Fibroblast of lung (primary cell): ENCODE measurements at regions not wholly inside any gene's neighbourhood (a gene's known extent, or its start where the extent isn't known, plus 50 kb on each side); places are given as distances from the start of the nearest gene placed in this dataset.

ENCODE experiments used
- DNase-seq, 2 donors: peaks; one replicate each; pipeline versions ENCODE4 v3.0.0 to v3.0.0-alpha.2; 2010; ENCODE audit warnings: low read depth in 2 of 2
- H2AFZ ChIP-seq: 2 replicates; pipeline ENCODE4 v1.5.1; 2012; ENCODE audit warnings: low read length, control low read depth, inconsistent platforms
- H3K27ac ChIP-seq: 2 replicates; pipeline ENCODE4 v1.5.1; 2011; ENCODE audit warnings: low read length, control low read depth; ENCODE audit not compliant: insufficient read depth
- H3K27me3 ChIP-seq: 2 replicates; pipeline ENCODE4 v1.5.1; 2011; ENCODE audit warnings: mild to moderate bottlenecking, low read length; ENCODE audit not compliant: control insufficient read depth, insufficient read depth
- H3K36me3 ChIP-seq: 2 replicates; pipeline ENCODE4 v1.5.1; 2011; ENCODE audit warnings: low read length; ENCODE audit not compliant: control insufficient read depth, insufficient read depth
- H3K4me1 ChIP-seq: 2 replicates; pipeline ENCODE4 v1.5.1; 2011; ENCODE audit warnings: low read length; ENCODE audit not compliant: control insufficient read depth, insufficient read depth; ENCODE audit errors: extremely low read depth
- H3K4me2 ChIP-seq: 2 replicates; pipeline ENCODE4 v1.5.1; 2011; ENCODE audit warnings: low read length, control low read depth; ENCODE audit not compliant: insufficient read depth; ENCODE audit errors: extremely low read depth
- H3K4me3 ChIP-seq, 4 experiments: fragments of 200-600 bp in 1 of 4; sonication (generic) in 1 of 4; replicated peaks in 1 of 4; 2 replicates each; pipeline ENCODE4 v1.5.1; 2011 to 2016; ENCODE audit warnings: low read length in 4 of 4, low read depth in 3 of 4, mild to moderate bottlenecking in 3 of 4, control low read depth in 2 of 4, inconsistent platforms in 1 of 4, mixed read lengths in 1 of 4; ENCODE audit not compliant: insufficient read depth in 1 of 4; ENCODE audit errors: control extremely low read depth in 1 of 4
- H3K79me2 ChIP-seq: 2 replicates; pipeline ENCODE4 v1.5.1; 2012; ENCODE audit warnings: mild to moderate bottlenecking, low read length, inconsistent platforms; ENCODE audit not compliant: control insufficient read depth, insufficient read depth
- H3K9ac ChIP-seq: 2 replicates; pipeline ENCODE4 v1.5.1; 2011; ENCODE audit warnings: mild to moderate bottlenecking, low read length, control low read depth; ENCODE audit not compliant: insufficient read depth
- H3K9me3 ChIP-seq: 2 replicates; pipeline ENCODE4 v1.5.1; 2012; ENCODE audit warnings: low read depth, low read length; ENCODE audit not compliant: control insufficient read depth, insufficient read depth
- H4K20me1 ChIP-seq: 2 replicates; pipeline ENCODE4 v1.5.1; 2011; ENCODE audit warnings: low read length; ENCODE audit not compliant: control insufficient read depth, insufficient read depth; ENCODE audit errors: extremely low read depth
- CTCF ChIP-seq, 2 donors: IDR thresholded peaks in 1 of 2; conservative IDR thresholded peaks in 1 of 2; 1 replicate in 1 of 2; 2 replicates in 1 of 2; pipeline ENCODE4 v1.5.1; 2011 to 2012; ENCODE audit warnings: low read length in 2 of 2, control low read depth in 1 of 2, inconsistent platforms in 1 of 2, low read depth in 1 of 2, mild to moderate bottlenecking in 1 of 2
- EZH2 ChIP-seq: IDR thresholded peaks from 2 replicates; pipeline ENCODE4 v1.5.1; 2012; ENCODE audit warnings: low read length, control low read depth, mild to moderate bottlenecking; ENCODE audit errors: missing control alignments

GRCh38 chr7:52920977-52921376 is 114.5 kb upstream of the POM121L12 start:
- Histone ChIP-seq H3K27me3 (no peaks in the 10 kb centered on the region), H3K27ac (no peak overlapping the region), H4K20me1 (no peaks in the 10 kb centered on the region), H2AFZ (no peak overlapping the region), H3K4me2 (no peak overlapping the region), H3K79me2 (no peaks in the 10 kb centered on the region), H3K9me3 (no peaks in the 10 kb centered on the region), H3K9ac (no peak overlapping the region), H3K4me1 (no peaks in the 10 kb centered on the region), H3K4me3 (no peak overlapping the region), H3K36me3 (no peaks in the 10 kb centered on the region)
- DNase-seq = no peak
- TF ChIP-seq CTCF (conservative IDR thresholded peaks at IDR 0.05 in 1 of 2, IDR thresholded peaks at IDR 0.05 in 1 of 2; ENCODE audit: low read depth in 1 of 2, low read length in 2 of 2) = no peak
- TF ChIP-seq EZH2 = no peak

GRCh38 chr7:52917982-52918578 is 117.4 kb upstream of the POM121L12 start:
- no peak overlapping the region for H3K9ac ChIP-seq
- TF ChIP-seq EZH2 (no peak), CTCF (conservative IDR thresholded peaks at IDR 0.05 in 1 of 2, IDR thresholded peaks at IDR 0.05 in 1 of 2; ENCODE audit: low read depth in 1 of 2, low read length in 2 of 2) (no peak)
- no peaks in the 10 kb centered on the region for H4K20me1 ChIP-seq
- H2AFZ ChIP-seq = no peak overlapping the region
- DNase-seq = no peak
- H3K27me3 ChIP-seq = no peaks in the 10 kb centered on the region
- no peaks in the 10 kb centered on the region for H3K4me1 ChIP-seq
- H3K36me3 ChIP-seq = no peaks in the 10 kb centered on the region
- no peaks in the 10 kb centered on the region for H3K9me3 ChIP-seq
- H3K4me3 ChIP-seq = no peak overlapping the region
- no peak overlapping the region for H3K27ac ChIP-seq
- H3K79me2 ChIP-seq = no peaks in the 10 kb centered on the region
- no peak overlapping the region for H3K4me2 ChIP-seq

GRCh38 chr7:52911795-52912194 is 123.6 kb upstream of the POM121L12 start:
- H3K79me2 ChIP-seq = no peaks in the 10 kb centered on the region
- H3K27me3 ChIP-seq = no peaks in the 10 kb centered on the region
- no peaks in the 10 kb centered on the region for H4K20me1 ChIP-seq
- H3K4me1 ChIP-seq = no peaks in the 10 kb centered on the region
- DNase-seq = no peak
- no peak overlapping the region for H3K4me2 ChIP-seq
- H2AFZ ChIP-seq = no peak overlapping the region
- TF ChIP-seq CTCF (conservative IDR thresholded peaks at IDR 0.05 in 1 of 2, IDR thresholded peaks at IDR 0.05 in 1 of 2; ENCODE audit: low read depth in 1 of 2, low read length in 2 of 2) = no peak
- TF ChIP-seq EZH2 = no peak
- no peak overlapping the region for H3K27ac ChIP-seq
- H3K36me3 ChIP-seq = no peaks in the 10 kb centered on the region
- H3K9ac ChIP-seq = no peak overlapping the region
- no peaks in the 10 kb centered on the region for H3K9me3 ChIP-seq
- no peak overlapping the region for H3K4me3 ChIP-seq
